Stimulated activated CD8-positive, alpha-beta memory T cell treated with anti-CD3 and anti-CD28 coated beads, Interleukin-12 subunit alpha, Interleukin-12 subunit beta, amount 100 ng/mL, for 4 hours (primary cell): ENCODE measurements at regions not wholly inside any gene's neighbourhood (a gene's known extent, or its start where the extent isn't known, plus 50 kb on each side); places are given as distances from the start of the nearest gene placed in this dataset.

ENCODE experiments used
- DNase-seq: peaks from one replicate; pipeline ENCODE4 v3.0.0-alpha.2; 2020; ENCODE audit warnings: low read depth

GRCh38 chr3:95356764-95357501 lies 1294.1 kb downstream of the NSUN3 start:
- DNase-seq, result no peak

GRCh38 chr3:95387242-95388021 lies 1324.6 kb downstream of the NSUN3 start:
- DNase-seq, result no peak

GRCh38 chr3:95389725-95390313 lies 1327.0 kb downstream of the NSUN3 start:
- no peak for DNase-seq

- no peak for DNase-seq
These were observed 1331.4 kb downstream of the NSUN3 start for GRCh38 chr3:95394286-95394685.

GRCh38 chr3:95399585-95399984 lies 1336.7 kb downstream of the NSUN3 start:
- no peak for DNase-seq

GRCh38 chr3:95401693-95402092 lies 1338.8 kb downstream of the NSUN3 start:
- DNase-seq, result no peak

- no peak for DNase-seq
These were observed 1345.0 kb downstream of the NSUN3 start for GRCh38 chr3:95407709-95408463.

GRCh38 chr3:95408464-95408862 lies 1345.6 kb downstream of the NSUN3 start:
- no peak for DNase-seq

GRCh38 chr3:95418251-95418650 lies 1355.4 kb downstream of the NSUN3 start:
- no peak for DNase-seq

- DNase-seq, result no peak
These were observed 1361.4 kb downstream of the NSUN3 start for GRCh38 chr3:95424279-95424678.

GRCh38 chr3:95434491-95434890 lies 1371.6 kb downstream of the NSUN3 start:
- DNase-seq, result no peak

- no peak for DNase-seq
These were observed 1374.5 kb downstream of the NSUN3 start for GRCh38 chr3:95437409-95437808.

GRCh38 chr3:95438274-95438673 lies 1375.4 kb downstream of the NSUN3 start:
- DNase-seq, result no peak

- no peak for DNase-seq
These were observed 1371.6 kb upstream of the EPHA6 start for GRCh38 chr3:95442766-95443165.

- DNase-seq, result no peak
These were observed 1364.6 kb upstream of the EPHA6 start for GRCh38 chr3:95449841-95450240.

- DNase-seq, result no peak
These were observed 1361.2 kb upstream of the EPHA6 start for GRCh38 chr3:95453242-95453641.

- no peak for DNase-seq
These were observed 1357.6 kb upstream of the EPHA6 start for GRCh38 chr3:95456835-95457234.

- DNase-seq, result no peak
These were observed 1354.7 kb upstream of the EPHA6 start for GRCh38 chr3:95459706-95460105.

GRCh38 chr3:95460274-95460673 lies 1354.1 kb upstream of the EPHA6 start:
- DNase-seq, result no peak

- DNase-seq, result no peak
These were observed 1352.2 kb upstream of the EPHA6 start for GRCh38 chr3:95462161-95462560.

GRCh38 chr3:95464346-95464745 lies 1350.0 kb upstream of the EPHA6 start:
- no peak for DNase-seq

- no peak for DNase-seq
These were observed 1346.1 kb upstream of the EPHA6 start for GRCh38 chr3:95468331-95468730.
